HCT116 (cell line): ENCODE measurements at regions not wholly inside any gene's neighbourhood (a gene's known extent, or its start where the extent isn't known, plus 50 kb on each side); places are given as distances from the start of the nearest gene placed in this dataset.

ENCODE experiments used
- ATAC-seq: fragments of 200-7000 bp; cut with Tn5 transposase; 2 replicates; pipeline ENCODE4 v1.9.1; 2020; ENCODE audit warnings: mild to moderate bottlenecking, moderate library complexity
- BruUV-seq: library from RNA; stranded (reverse); fragments of 400-500 nt; replicated peaks from 2 replicates; lab custom pipeline; 2021; lab: Mats Ljungman, UMichigan
- CTCF ChIA-PET: fragments of 300-600 bp; sonication (Branson Sonifier 250); formaldehyde crosslinking; loops from one replicate; lab custom pipeline; 2021; ENCODE audit warnings: antibody characterized with exemption; lab: Charles Lee
- POLR2A ChIA-PET: fragments of 300-600, 350-600 bp; sonication (Branson Sonifier 250); formaldehyde crosslinking; loops from one replicate; lab custom pipeline; 2021; ENCODE audit warnings: antibody characterized with exemption; lab: Charles Lee
- RAD21 ChIA-PET, 2 experiments: fragments of 300-600 bp; sonication (Branson Sonifier 250); formaldehyde crosslinking; loops; one replicate each; lab custom pipeline; 2023; ENCODE audit warnings: low total read pairs in 2 of 2; ENCODE audit not compliant: uncharacterized antibody in 2 of 2, unreplicated experiment in 2 of 2, low non-redundant PET in 1 of 2; lab: Charles Lee
- DNase-seq: peaks from one replicate; pipeline ENCODE4 v3.0.0-alpha.2; 2010; ENCODE audit warnings: low read depth, low spot score
- H2AFZ ChIP-seq: fragments of 200-600 bp; shearing (Covaris generic), sonication (generic); 2 replicates; pipeline ENCODE4 v1.6.1; 2017; ENCODE audit warnings: low read depth, mixed run types, mixed read lengths, antibody characterized with exemption, low read length; ENCODE audit not compliant: poor library complexity, severe bottlenecking
- H3K27ac ChIP-seq: 2 replicates; pipeline ENCODE4 v1.5.1; 2012; ENCODE audit warnings: low read depth, low read length
- H3K27me3 ChIP-seq: fragments of 200-600 bp; sonication (generic); 2 replicates; pipeline ENCODE4 v1.6.1; 2016; ENCODE audit warnings: mixed run types, low read length, mixed read lengths; ENCODE audit not compliant: insufficient read depth
- H3K36me3 ChIP-seq, 2 experiments: fragments of 200-500 bp in 1 of 2; fragments of 200-600 bp in 1 of 2; sonication (Bioruptor generic) in 1 of 2; sonication (generic) in 1 of 2; 2 replicates each; pipeline versions ENCODE4 v1.5.1 to v1.6.1; 2014 to 2016; ENCODE audit warnings: low read length in 2 of 2, inconsistent platforms in 1 of 2, mixed read lengths in 1 of 2, mixed run types in 1 of 2; ENCODE audit not compliant: insufficient read depth in 2 of 2, control insufficient read depth in 1 of 2
- H3K4me1 ChIP-seq, 2 experiments: fragments of 200-600 bp in 1 of 2; sonication (generic) in 1 of 2; 2 replicates each; pipeline versions ENCODE4 v1.5.1 to v1.6.1; 2012 to 2017; ENCODE audit warnings: low read length in 2 of 2, inconsistent platforms in 1 of 2, mild to moderate bottlenecking in 1 of 2, mixed read lengths in 1 of 2, mixed run types in 1 of 2, moderate library complexity in 1 of 2; ENCODE audit not compliant: insufficient read depth in 2 of 2, control insufficient read depth in 1 of 2
- H3K4me2 ChIP-seq: fragments of 200-600 bp; sonication (generic); 2 replicates; pipeline ENCODE4 v1.6.1; 2017; ENCODE audit warnings: mixed run types, low read length, mixed read lengths
- H3K4me3 ChIP-seq, 2 experiments: fragments of 200-600 bp in 1 of 2; sonication (generic) in 1 of 2; replicated peaks in 1 of 2; 2 replicates each; pipeline ENCODE4 v1.5.1; 2011 to 2016; ENCODE audit warnings: low read length in 2 of 2, control low read depth in 1 of 2, low read depth in 1 of 2, mild to moderate bottlenecking in 1 of 2, mixed read lengths in 1 of 2, mixed run types in 1 of 2
- H3K79me2 ChIP-seq: fragments of 200-600 bp; sonication (generic); 2 replicates; pipeline ENCODE4 v1.6.1; 2017; ENCODE audit warnings: mild to moderate bottlenecking, mixed run types, low read length, moderate library complexity, mixed read lengths; ENCODE audit not compliant: insufficient read depth
- H3K9ac ChIP-seq: fragments of 200-600 bp; sonication (generic); 2 replicates; pipeline ENCODE4 v1.6.1; 2016; ENCODE audit warnings: low read length, mixed read lengths
- H3K9me2 ChIP-seq: fragments of 200-600 bp; sonication (generic), shearing (Covaris generic); 2 replicates; pipeline ENCODE4 v1.6.1; 2017; ENCODE audit warnings: mixed run types, mild to moderate bottlenecking, moderate library complexity; ENCODE audit not compliant: insufficient read depth
- H3K9me3 ChIP-seq, 2 experiments: fragments of 200-500 bp in 1 of 2; fragments of 200-600 bp in 1 of 2; sonication (Bioruptor generic) in 1 of 2; sonication (generic) in 1 of 2; 2 replicates each; pipeline ENCODE4 v1.6.1; 2014 to 2017; ENCODE audit warnings: low read length in 2 of 2, mixed read lengths in 2 of 2, inconsistent platforms in 1 of 2, low read depth in 1 of 2, mild to moderate bottlenecking in 1 of 2, mixed run types in 1 of 2, moderate library complexity in 1 of 2; ENCODE audit not compliant: control insufficient read depth in 1 of 2, insufficient read depth in 1 of 2
- H4K20me1 ChIP-seq: fragments of 200-600 bp; sonication (generic), shearing (Covaris generic); 2 replicates; pipeline ENCODE4 v1.6.1; 2017; ENCODE audit warnings: mixed run types, mild to moderate bottlenecking, moderate library complexity; ENCODE audit not compliant: insufficient read depth
- ATF3 ChIP-seq: IDR thresholded peaks from 2 replicates; pipeline ENCODE4 v1.6.1; 2012
- CBX3 ChIP-seq: IDR thresholded peaks from 2 replicates; pipeline ENCODE4 v1.6.1; 2012; ENCODE audit warnings: low read depth
- CEBPB ChIP-seq: IDR thresholded peaks from 2 replicates; pipeline ENCODE4 v1.6.1; 2012; ENCODE audit warnings: low read depth
- CTCF ChIP-seq, 3 experiments: fragments of 200-600 bp in 1 of 3; sonication (generic) in 1 of 3; IDR thresholded peaks in 2 of 3; conservative IDR thresholded peaks in 1 of 3; 2 replicates each; pipeline ENCODE4 v1.5.1; 2012 to 2017; ENCODE audit warnings: low read depth in 2 of 3, low read length in 2 of 3, antibody characterized with exemption in 1 of 3, borderline replicate concordance in 1 of 3, control low read depth in 1 of 3, mild to moderate bottlenecking in 1 of 3, mixed read lengths in 1 of 3, mixed run types in 1 of 3, moderate library complexity in 1 of 3; ENCODE audit not compliant: insufficient read depth in 1 of 3
- EZH2phosphoT487 ChIP-seq: fragments of 200-600 bp; IDR thresholded peaks from 2 replicates; pipeline ENCODE4 v1.6.1; 2018; ENCODE audit warnings: antibody characterized with exemption, borderline replicate concordance
- JUND ChIP-seq: IDR thresholded peaks from 2 replicates; pipeline ENCODE4 v1.6.1; 2012
- POLR2A ChIP-seq: IDR thresholded peaks from 2 replicates; pipeline ENCODE4 v1.7.0; 2011; ENCODE audit warnings: borderline replicate concordance; ENCODE audit not compliant: insufficient read depth, insufficient read length; ENCODE audit errors: extremely low read depth
- POLR2AphosphoS5 ChIP-seq: IDR thresholded peaks from 2 replicates; pipeline ENCODE4 v1.6.1; 2011; ENCODE audit warnings: mild to moderate bottlenecking, low read depth, low read length, moderate library complexity
- REST ChIP-seq: IDR thresholded peaks from 2 replicates; pipeline ENCODE4 v1.6.1; 2012; ENCODE audit warnings: low read depth
- SRF ChIP-seq: IDR thresholded peaks from 2 replicates; pipeline ENCODE4 v1.6.1; 2012; ENCODE audit warnings: low read depth
- ZBTB33 ChIP-seq: IDR thresholded peaks from 2 replicates; pipeline ENCODE4 v1.6.1; 2011; ENCODE audit warnings: mild to moderate bottlenecking, low read length, moderate library complexity; ENCODE audit not compliant: insufficient replicate concordance; ENCODE audit errors: extremely low read depth
- ZFX ChIP-seq: fragments of 450-650 bp; IDR thresholded peaks from 2 replicates; pipeline ENCODE4 v1.6.1; 2017
- ZNF274 ChIP-seq: fragments of 200-500 bp; sonication (Bioruptor generic); IDR thresholded peaks from 2 replicates; pipeline ENCODE4 v1.6.1; 2014; ENCODE audit warnings: mild to moderate bottlenecking, low read depth, low read length, inconsistent platforms
- intact Hi-C: fragments of 100-400 bp; cut with micrococcal nuclease; formaldehyde crosslinking; loops from 2 replicates; pipeline ENCODE4 v1.10.0; 2022
- TF ChIP-seq, protein P1 (sequence below): IDR thresholded peaks from 2 replicates; pipeline ENCODE4 v1.6.1; 2012

- CTCF ChIA-PET: no interaction called here
- 0 out of 4 replicates have a peak, but pooled peaks cover 0 to 7% of the 10 kb centered on the region in 2 experiments for H3K9me3 ChIP-seq
- RAD21 ChIA-PET: no interaction called here
- H3K36me3 ChIP-seq: no peaks in the 10 kb centered on the region
- POLR2A ChIA-PET: no interaction called here
- ATAC-seq: no peak
- DNase-seq: no peak
- intact Hi-C loops: no loop called here
- H3K4me2 ChIP-seq: no peak overlapping the region
- H3K27me3 ChIP-seq: no peaks in the 10 kb centered on the region
- no TSS peak for BruUV-seq
- no peaks in the 10 kb centered on the region for H3K4me1 ChIP-seq
- no peaks in the 10 kb centered on the region for H3K9me2 ChIP-seq
- no peak overlapping the region for H3K27ac ChIP-seq
- TF ChIP-seq CEBPB (0 out of 2 replicates have a peak, but pooled peaks have one; percentile 15), EZH2phosphoT487 (no peak)
- no peak overlapping the region for H3K9ac ChIP-seq
- H2AFZ ChIP-seq: no peak overlapping the region
- H3K79me2 ChIP-seq: no peaks in the 10 kb centered on the region
- no peak overlapping the region for H3K4me3 ChIP-seq
- H4K20me1 ChIP-seq: no peaks in the 10 kb centered on the region
Measured at GRCh38 chr4:111187108-111187507, 564.2 kb upstream of the PITX2 start.

GRCh38 chr4:111198446-111198845 lies 575.6 kb upstream of the PITX2 start:
- Histone ChIP-seq H3K9me3 (no peaks in the 10 kb centered on the region), H3K9ac (no peak overlapping the region), H3K79me2 (no peaks in the 10 kb centered on the region), H3K4me2 (no peak overlapping the region), H3K36me3 (no peaks in the 10 kb centered on the region), H4K20me1 (no peaks in the 10 kb centered on the region), H3K27ac (no peak overlapping the region), H3K9me2 (no peaks in the 10 kb centered on the region), H3K27me3 (no peaks in the 10 kb centered on the region), H2AFZ (no peak overlapping the region), H3K4me3 (no peak overlapping the region), H3K4me1 (no peaks in the 10 kb centered on the region)
- BruUV-seq: no TSS peak
- intact Hi-C loops: no loop called here
- CTCF ChIA-PET: no interaction called here
- RAD21 ChIA-PET: no interaction called here
- DNase-seq: no peak
- POLR2A ChIA-PET: no interaction called here
- no peak for ATAC-seq
- TF ChIP-seq CTCF (IDR thresholded peaks at IDR 0.05 in 2 of 3, conservative IDR thresholded peaks at IDR 0.05 in 1 of 3; ENCODE audit: borderline replicate concordance in 1 of 3, insufficient read depth in 1 of 3, low read depth in 2 of 3, low read length in 2 of 3): no peak
- no peak for TF ChIP-seq ZBTB33
- no peak for TF ChIP-seq SRF
- no peak for TF ChIP-seq POLR2A
- no peak for TF ChIP-seq CBX3
- no peak for TF ChIP-seq POLR2AphosphoS5
- TF ChIP-seq, protein P1, sequence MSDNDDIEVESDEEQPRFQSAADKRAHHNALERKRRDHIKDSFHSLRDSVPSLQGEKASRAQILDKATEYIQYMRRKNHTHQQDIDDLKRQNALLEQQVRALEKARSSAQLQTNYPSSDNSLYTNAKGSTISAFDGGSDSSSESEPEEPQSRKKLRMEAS: no peak
- TF ChIP-seq ZNF274: no peak
- TF ChIP-seq REST: no peak
- TF ChIP-seq ATF3: no peak
- TF ChIP-seq ZFX: no peak
- no peak for TF ChIP-seq JUND
